Neutrophil (primary cell): ENCODE measurements at regions not wholly inside any gene's neighbourhood (a gene's known extent, or its start where the extent isn't known, plus 50 kb on each side); places are given as distances from the start of the nearest gene placed in this dataset.

ENCODE experiments used
- H3K27ac ChIP-seq: fragments of 200-600 bp; sonication (generic); 2 replicates; pipeline ENCODE4 v1.5.1; 2016; ENCODE audit warnings: mild to moderate bottlenecking, moderate library complexity
- H3K27me3 ChIP-seq: fragments of 200-600 bp; sonication (generic); 2 replicates; pipeline ENCODE4 v1.6.0; 2016; ENCODE audit warnings: mild to moderate bottlenecking
- H3K36me3 ChIP-seq: fragments of 200-600 bp; sonication (generic); 2 replicates; pipeline ENCODE4 v1.5.1; 2017
- H3K4me1 ChIP-seq, 2 experiments: fragments of 200-600 bp in 1 of 2; sonication (generic) in 1 of 2; 1 replicate in 1 of 2; 2 replicates in 1 of 2; pipeline versions ENCODE4 v1.5.1 to v1.6.1; 2013 to 2016; ENCODE audit warnings: low read depth in 1 of 2, low read length in 1 of 2, mild to moderate bottlenecking in 1 of 2, moderate library complexity in 1 of 2; ENCODE audit not compliant: control insufficient read depth in 1 of 2, insufficient read depth in 1 of 2
- H3K4me3 ChIP-seq, 2 experiments: fragments of 200-600 bp in 1 of 2; sonication (generic) in 1 of 2; 1 replicate in 1 of 2; 2 replicates in 1 of 2; pipeline ENCODE4 v1.5.1; 2013 to 2016; ENCODE audit warnings: low read depth in 1 of 2, low read length in 1 of 2, mild to moderate bottlenecking in 1 of 2, moderate library complexity in 1 of 2
- H3K9me3 ChIP-seq: fragments of 200-600 bp; sonication (generic); 2 replicates; pipeline ENCODE4 v1.5.1; 2016
- CTCF ChIP-seq: fragments of 200-600 bp; sonication (generic); IDR thresholded peaks from 2 replicates; pipeline ENCODE4 v1.5.1; 2016; ENCODE audit warnings: antibody characterized with exemption

- Histone ChIP-seq H3K9me3 (no peaks in the 10 kb centered on the region), H3K27ac (no peak overlapping the region), H3K4me1 (peaks cover 7 to 9% of the 10 kb centered on the region in 2 experiments), H3K36me3 (no peaks in the 10 kb centered on the region), H3K27me3 (no peaks in the 10 kb centered on the region), H3K4me3 (no peak overlapping the region)
- no peak for TF ChIP-seq CTCF
Measured at GRCh38 chr15:91496754-91497691, 356.5 kb upstream of the SLCO3A1 start.

- no peaks in the 10 kb centered on the region for H3K27me3 ChIP-seq
- no peak overlapping the region for H3K4me3 ChIP-seq
- H3K36me3 ChIP-seq, result no peaks in the 10 kb centered on the region
- no peaks in the 10 kb centered on the region for H3K9me3 ChIP-seq
- H3K4me1 ChIP-seq, result peaks cover 0 to 8% of the 10 kb centered on the region in 2 experiments
- TF ChIP-seq CTCF, result no peak
- no peak overlapping the region for H3K27ac ChIP-seq
Measured at GRCh38 chr15:91498046-91498748, 355.3 kb upstream of the SLCO3A1 start.

- no peaks in the 10 kb centered on the region for H3K9me3 ChIP-seq
- H3K4me1 ChIP-seq, result peaks cover 0 to 3% of the 10 kb centered on the region in 2 experiments
- no peaks in the 10 kb centered on the region for H3K27me3 ChIP-seq
- no peak for TF ChIP-seq CTCF
- H3K27ac ChIP-seq, result no peak overlapping the region
- H3K36me3 ChIP-seq, result no peaks in the 10 kb centered on the region
- no peak overlapping the region for H3K4me3 ChIP-seq
Measured at GRCh38 chr15:91498749-91499062, 354.8 kb upstream of the SLCO3A1 start.

GRCh38 chr15:91499774-91500383 is 353.6 kb upstream of the SLCO3A1 start:
- H3K27ac ChIP-seq, result no peak overlapping the region
- H3K27me3 ChIP-seq, result no peaks in the 10 kb centered on the region
- no peak for TF ChIP-seq CTCF
- no peaks in the 10 kb centered on the region for H3K9me3 ChIP-seq
- H3K4me3 ChIP-seq, result no peak overlapping the region
- no peaks in the 10 kb centered on the region for H3K36me3 ChIP-seq
- H3K4me1 ChIP-seq, result no peaks in the 10 kb centered on the region

GRCh38 chr15:91508633-91509032 is 344.9 kb upstream of the SLCO3A1 start:
- no peaks in the 10 kb centered on the region for H3K27me3 ChIP-seq
- H3K9me3 ChIP-seq, result no peaks in the 10 kb centered on the region
- no peaks in the 10 kb centered on the region for H3K36me3 ChIP-seq
- no peak for TF ChIP-seq CTCF
- H3K4me1 ChIP-seq, result no peaks in the 10 kb centered on the region
- H3K4me3 ChIP-seq, result no peak overlapping the region
- H3K27ac ChIP-seq, result no peak overlapping the region
